ENCODE measurements at regions not wholly inside any gene's neighbourhood (a gene's known extent, or its start where the extent isn't known, plus 50 kb on each side); places are given as distances from the start of the nearest gene placed in this dataset.
"Not testable (repeated sequence)": the region's sequence is repeated elsewhere in the genome, so short reads cannot be mapped to it uniquely, and the experiment has no call there.

DNA sequence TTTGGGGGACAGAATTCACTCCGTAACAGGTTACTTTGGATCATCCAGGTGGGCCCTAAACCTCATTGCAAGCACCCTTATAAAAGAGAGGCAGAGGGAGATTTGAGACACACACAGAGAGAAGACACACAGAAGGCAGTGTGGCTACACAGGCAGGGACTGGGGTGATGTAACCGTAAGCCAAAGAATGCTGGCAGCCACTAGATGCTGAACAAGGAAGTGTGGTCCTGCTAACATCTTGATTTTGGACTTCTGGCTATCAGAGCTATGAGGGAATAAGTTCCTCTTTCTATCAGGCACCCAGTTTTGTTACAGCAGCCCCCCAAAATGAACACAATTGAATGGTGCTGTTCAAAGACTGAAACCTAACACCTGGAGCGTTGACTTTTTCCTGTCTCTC lies 191.3 kb upstream of the MYLIP start:
- no peak overlapping the region for H3K27ac Mint-ChIP-seq
- ATAC-seq (replicated peaks) = no peak
- H3K27me3 Mint-ChIP-seq = peaks cover 0 to 8% of the 10 kb centered on the region in 2 donors
- H3K4me3 Mint-ChIP-seq = no peak overlapping the region
- H3K4me1 Mint-ChIP-seq (ENCODE audit: low read depth in 2 of 2) = peaks cover 4 to 7% of the 10 kb centered on the region in 2 donors
- no peaks in the 10 kb centered on the region for H3K9me3 Mint-ChIP-seq
- no peaks in the 10 kb centered on the region for H3K36me3 Mint-ChIP-seq (ENCODE audit: insufficient read depth)
- DNase-seq = no peak

- peaks cover 4 to 7% of the 10 kb centered on the region in 2 donors for H3K4me1 Mint-ChIP-seq (ENCODE audit: low read depth in 2 of 2)
- H3K9me3 Mint-ChIP-seq = peaks cover 2 to 3% of the 10 kb centered on the region in 2 donors
- no peaks in the 10 kb centered on the region for H3K36me3 Mint-ChIP-seq (ENCODE audit: insufficient read depth)
- peaks cover 0 to 8% of the 10 kb centered on the region in 2 donors for H3K27me3 Mint-ChIP-seq
- H3K4me3 Mint-ChIP-seq = no peak overlapping the region
- no peak overlapping the region for H3K27ac Mint-ChIP-seq
- DNase-seq (no peak), ATAC-seq (replicated peaks) (peak; percentile 27)
Observed at GRCh38 chr6:15936503-15936902, 192.4 kb upstream of the MYLIP start.

DNA sequence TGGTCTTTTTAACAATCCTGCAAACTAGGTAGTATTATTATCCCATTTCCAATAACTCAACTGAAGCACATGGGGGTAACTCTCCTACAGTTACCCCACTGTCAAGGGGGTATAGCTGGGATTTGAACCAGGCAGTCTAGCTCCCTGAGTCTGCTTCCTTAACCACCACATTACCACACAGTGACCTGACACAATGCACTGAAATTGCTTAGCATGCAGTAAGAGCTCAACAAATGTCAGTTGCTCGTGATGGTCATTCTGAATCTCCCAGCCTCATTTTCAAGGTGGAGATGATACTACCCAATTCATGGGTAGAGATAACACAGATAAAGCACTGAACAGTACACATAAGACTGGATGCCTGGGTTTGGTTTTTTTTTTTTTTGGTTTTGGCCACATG lies 193.2 kb upstream of the MYLIP start:
- Mint-ChIP-seq H3K36me3 (ENCODE audit: insufficient read depth) (no peaks in the 10 kb centered on the region), H3K27me3 (peaks cover 0 to 8% of the 10 kb centered on the region in 2 donors), H3K9me3 (peaks cover 6 to 8% of the 10 kb centered on the region in 2 donors), H3K4me3 (no peak overlapping the region), H3K27ac (no peak overlapping the region), H3K4me1 (ENCODE audit: low read depth in 2 of 2) (peaks cover 4 to 7% of the 10 kb centered on the region in 2 donors)
- ATAC-seq (replicated peaks) = no peak
- DNase-seq = no peak

DNA sequence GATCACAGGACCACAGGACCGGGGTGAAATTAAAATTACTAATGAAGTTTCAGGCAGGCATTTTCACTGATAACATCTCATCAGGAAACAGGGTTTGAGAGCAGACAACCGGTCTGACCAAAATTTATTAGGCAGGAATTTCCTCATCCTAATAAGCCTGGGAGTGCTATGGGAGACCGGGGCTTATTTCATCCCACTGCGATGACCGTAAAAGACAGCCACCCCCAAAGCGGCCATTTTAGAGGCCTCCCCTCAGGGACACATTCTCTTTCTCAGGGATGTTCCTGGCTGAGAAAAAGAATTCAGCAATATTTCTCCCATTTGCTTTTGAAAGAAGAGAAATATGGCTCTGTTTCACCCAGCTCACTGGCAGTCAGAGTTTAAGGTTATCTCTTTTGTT lies 197.2 kb upstream of the MYLIP start:
- not testable (repeated sequence) for H3K27ac Mint-ChIP-seq; H3K36me3 Mint-ChIP-seq (ENCODE audit: insufficient read depth); H3K9me3 Mint-ChIP-seq; H3K4me3 Mint-ChIP-seq; DNase-seq; ATAC-seq (replicated peaks); H3K4me1 Mint-ChIP-seq (ENCODE audit: low read depth in 2 of 2)
- peaks cover 0 to 22% of the 10 kb centered on the region in 2 donors for H3K27me3 Mint-ChIP-seq

GRCh38 chr6:15930207-15930606 lies 198.7 kb upstream of the MYLIP start:
- DNase-seq (no peak), ATAC-seq (replicated peaks) (no peak)
- Mint-ChIP-seq H3K4me1 (ENCODE audit: low read depth in 2 of 2) (peaks cover 0 to 1% of the 10 kb centered on the region in 2 donors), H3K27me3 (peaks cover 0 to 22% of the 10 kb centered on the region in 2 donors), H3K27ac (no peak overlapping the region), H3K4me3 (no peak overlapping the region), H3K9me3 (peaks cover 6 to 8% of the 10 kb centered on the region in 2 donors), H3K36me3 (ENCODE audit: insufficient read depth) (no peaks in the 10 kb centered on the region)

- H3K27ac Mint-ChIP-seq = no peak overlapping the region
- H3K4me3 Mint-ChIP-seq = no peak overlapping the region
- H3K36me3 Mint-ChIP-seq (ENCODE audit: insufficient read depth) = no peaks in the 10 kb centered on the region
- peaks cover 6 to 8% of the 10 kb centered on the region in 2 donors for H3K9me3 Mint-ChIP-seq
- ATAC-seq (replicated peaks) (no peak), DNase-seq (no peak)
- H3K4me1 Mint-ChIP-seq (ENCODE audit: low read depth in 2 of 2) = peaks cover 0 to 1% of the 10 kb centered on the region in 2 donors
- peaks cover 0 to 22% of the 10 kb centered on the region in 2 donors for H3K27me3 Mint-ChIP-seq
Observed at GRCh38 chr6:15929685-15930084, 199.2 kb upstream of the MYLIP start.

- Mint-ChIP-seq H3K27me3 (peaks cover 0 to 14% of the 10 kb centered on the region in 2 donors), H3K9me3 (peaks cover 8% of the 10 kb centered on the region in 2 donors), H3K4me3 (no peak overlapping the region), H3K4me1 (ENCODE audit: low read depth in 2 of 2) (peaks cover 0 to 1% of the 10 kb centered on the region in 2 donors), H3K36me3 (ENCODE audit: insufficient read depth) (no peaks in the 10 kb centered on the region), H3K27ac (no peak overlapping the region)
- no peak for DNase-seq
- no peak for ATAC-seq (replicated peaks)
Observed at GRCh38 chr6:15927531-15928225, 201.2 kb upstream of the MYLIP start.

DNA sequence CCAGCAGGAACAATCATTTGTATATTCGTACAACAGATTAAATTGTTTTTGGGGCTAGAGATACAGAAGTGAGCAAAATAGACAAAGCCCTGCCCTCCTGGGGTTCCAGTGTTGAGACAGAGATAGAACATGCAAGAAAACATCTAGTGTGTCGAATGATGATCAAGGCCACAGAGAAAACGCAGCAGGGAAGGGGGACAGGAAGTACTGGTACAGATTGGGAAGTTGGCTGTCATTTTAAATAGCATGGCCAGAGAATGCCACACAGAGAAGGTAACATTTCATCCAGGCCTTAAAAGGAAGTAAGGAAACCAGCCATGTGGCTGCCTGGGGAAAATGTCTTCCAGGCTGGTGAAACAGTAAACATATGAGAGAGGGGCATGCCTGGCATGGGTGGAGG lies 202.6 kb upstream of the MYLIP start:
- Mint-ChIP-seq H3K36me3 (ENCODE audit: insufficient read depth) (no peaks in the 10 kb centered on the region), H3K27me3 (peaks cover 0 to 14% of the 10 kb centered on the region in 2 donors), H3K4me3 (no peak overlapping the region), H3K4me1 (ENCODE audit: low read depth in 2 of 2) (peaks cover 0 to 1% of the 10 kb centered on the region in 2 donors), H3K27ac (no peak overlapping the region), H3K9me3 (peaks cover 3 to 4% of the 10 kb centered on the region in 2 donors)
- ATAC-seq (replicated peaks) (no peak), DNase-seq (no peak)

DNA sequence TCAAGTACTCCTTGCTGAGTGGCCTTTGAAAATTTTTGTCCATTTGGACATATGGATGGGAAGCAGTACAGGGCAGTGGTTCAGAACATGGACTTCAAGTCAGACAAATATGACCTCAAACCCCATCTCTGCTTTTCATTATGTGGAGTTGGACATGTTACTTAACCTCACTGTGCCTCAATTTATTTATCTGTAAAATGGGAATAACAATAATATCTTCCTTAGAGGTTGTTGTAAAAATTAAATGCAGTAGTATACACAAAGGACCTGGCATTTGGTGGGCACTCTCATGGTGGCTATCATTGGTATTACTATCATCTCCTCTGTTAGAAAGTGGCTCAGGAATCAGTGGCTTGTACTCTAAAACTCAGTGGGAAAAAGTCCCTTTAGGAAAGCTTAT lies 204.0 kb upstream of the MYLIP start:
- no peak overlapping the region for H3K4me3 Mint-ChIP-seq
- H3K36me3 Mint-ChIP-seq (ENCODE audit: insufficient read depth) = no peaks in the 10 kb centered on the region
- ATAC-seq (replicated peaks) (no peak), DNase-seq (no peak)
- peaks cover 0 to 1% of the 10 kb centered on the region in 2 donors for H3K4me1 Mint-ChIP-seq (ENCODE audit: low read depth in 2 of 2)
- H3K9me3 Mint-ChIP-seq = peaks cover 0 to 2% of the 10 kb centered on the region in 2 donors
- peaks cover 0 to 14% of the 10 kb centered on the region in 2 donors for H3K27me3 Mint-ChIP-seq
- H3K27ac Mint-ChIP-seq = no peak overlapping the region

GRCh38 chr6:15922510-15923250 lies 206.2 kb upstream of the MYLIP start:
- ATAC-seq (replicated peaks) = no peak
- Mint-ChIP-seq H3K27me3 (peaks cover 0 to 5% of the 10 kb centered on the region in 2 donors), H3K27ac (no peak overlapping the region)

GRCh38 chr6:15921243-15921642 lies 207.6 kb upstream of the MYLIP start:
- no peaks in the 10 kb centered on the region for H3K27me3 Mint-ChIP-seq

More at GRCh38 chr6:15922510-15923250, 206.2 kb upstream of the MYLIP start:
- DNase-seq = no peak
- peaks cover 0 to 1% of the 10 kb centered on the region in 2 donors for H3K4me1 Mint-ChIP-seq (ENCODE audit: low read depth in 2 of 2)
- H3K4me3 Mint-ChIP-seq = no peak overlapping the region
- peaks cover 0 to 2% of the 10 kb centered on the region in 2 donors for H3K9me3 Mint-ChIP-seq
- no peaks in the 10 kb centered on the region for H3K36me3 Mint-ChIP-seq (ENCODE audit: insufficient read depth)

GRCh38 chr6:15916581-15916980 lies 212.3 kb upstream of the MYLIP start:
- ATAC-seq (replicated peaks) (no peak), DNase-seq (no peak)
- peaks cover 0 to 5% of the 10 kb centered on the region in 2 donors for H3K4me1 Mint-ChIP-seq (ENCODE audit: low read depth in 2 of 2)

More at GRCh38 chr6:15921243-15921642, 207.6 kb upstream of the MYLIP start:
- Mint-ChIP-seq H3K4me3 (no peak overlapping the region), H3K4me1 (ENCODE audit: low read depth in 2 of 2) (peaks cover 0 to 1% of the 10 kb centered on the region in 2 donors), H3K27ac (peak overlapping the region in 1 of 2 donors; percentile 13), H3K9me3 (peaks cover 0 to 2% of the 10 kb centered on the region in 2 donors), H3K36me3 (ENCODE audit: insufficient read depth) (no peaks in the 10 kb centered on the region)
- no peak for ATAC-seq (replicated peaks)
- DNase-seq = no peak

DNA sequence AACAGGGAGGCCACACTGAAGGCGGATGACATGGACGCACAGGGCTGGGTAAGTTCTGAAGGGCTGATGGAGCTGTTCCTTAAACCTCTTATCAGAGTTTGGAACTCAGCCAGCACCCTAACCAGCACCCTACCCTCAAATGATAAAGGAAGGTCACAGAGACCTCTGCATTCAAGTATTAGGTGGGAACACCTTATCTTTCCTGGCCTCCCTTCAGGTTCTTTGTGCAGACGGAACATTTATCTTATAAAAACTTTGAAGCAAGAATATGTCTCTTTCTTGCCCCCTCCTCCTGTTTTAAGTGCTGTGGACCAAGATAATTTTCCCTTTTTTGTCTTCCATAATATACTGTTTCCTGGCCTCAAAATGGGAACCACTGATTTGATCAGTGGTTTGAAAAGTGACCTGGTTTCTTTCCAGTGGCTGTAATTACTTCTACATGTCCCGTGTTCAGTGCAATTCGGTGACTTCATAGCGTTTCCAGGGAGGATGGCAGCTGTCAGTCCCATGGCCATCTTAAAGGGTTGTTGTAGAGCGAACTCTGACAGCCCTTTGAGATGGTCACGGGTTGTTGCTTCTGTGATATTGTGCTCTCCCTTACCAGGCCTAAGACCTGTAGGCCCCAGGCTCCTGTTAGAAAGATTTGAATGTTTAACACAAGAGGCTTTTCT lies 213.2 kb upstream of the MYLIP start:
- no peak for DNase-seq
- H3K27ac Mint-ChIP-seq = no peak overlapping the region
- ATAC-seq (replicated peaks) = no peak
- peaks cover 0 to 5% of the 10 kb centered on the region in 2 donors for H3K4me1 Mint-ChIP-seq (ENCODE audit: low read depth in 2 of 2)
- H3K36me3 Mint-ChIP-seq (ENCODE audit: insufficient read depth) = no peaks in the 10 kb centered on the region
- H3K27me3 Mint-ChIP-seq = no peaks in the 10 kb centered on the region
- H3K9me3 Mint-ChIP-seq = no peaks in the 10 kb centered on the region
- H3K4me3 Mint-ChIP-seq = no peak overlapping the region

More at GRCh38 chr6:15916581-15916980, 212.3 kb upstream of the MYLIP start:
- no peak overlapping the region for H3K27ac Mint-ChIP-seq
- no peak overlapping the region for H3K4me3 Mint-ChIP-seq
- no peaks in the 10 kb centered on the region for H3K36me3 Mint-ChIP-seq (ENCODE audit: insufficient read depth)
- no peaks in the 10 kb centered on the region for H3K27me3 Mint-ChIP-seq
- H3K9me3 Mint-ChIP-seq = no peaks in the 10 kb centered on the region
